GM18868 (cell line): ENCODE measurements at regions not wholly inside any gene's neighbourhood (a gene's known extent, or its start where the extent isn't known, plus 50 kb on each side); places are given as distances from the start of the nearest gene placed in this dataset.
A peak's percentile ranks its signal among the peaks of the same experiment; 100 is the strongest.

ENCODE experiments used
- ATAC-seq: cut with Tn5 transposase; IDR thresholded peaks from one replicate; pipeline ENCODE4 v1.9.1; 2021; ENCODE audit warnings: mild to moderate bottlenecking, moderate library complexity; ENCODE audit not compliant: unreplicated experiment

- ATAC-seq, result no peak
These were observed 106.7 kb upstream of the TTC29 start for GRCh38 chr4:147052361-147052760.

- no peak for ATAC-seq
These were observed 108.7 kb upstream of the TTC29 start for GRCh38 chr4:147054228-147054872.

GRCh38 chr4:147056940-147057610 is 111.4 kb upstream of the TTC29 start:
- peak; percentile 59 for ATAC-seq

GRCh38 chr4:147057611-147058190 is 112.0 kb upstream of the TTC29 start:
- ATAC-seq, result peak; percentile 53

GRCh38 chr4:147059064-147059731 is 113.5 kb upstream of the TTC29 start:
- ATAC-seq, result no peak

- no peak for ATAC-seq
These were observed 114.7 kb upstream of the TTC29 start for GRCh38 chr4:147060151-147060931.

GRCh38 chr4:147064856-147065255 is 119.2 kb upstream of the TTC29 start:
- ATAC-seq, result no peak

GRCh38 chr4:147068564-147068963 is 122.9 kb upstream of the TTC29 start:
- no peak for ATAC-seq

- ATAC-seq, result no peak
These were observed 125.6 kb upstream of the TTC29 start for GRCh38 chr4:147071209-147071740.

GRCh38 chr4:147076179-147076578 is 130.5 kb upstream of the TTC29 start:
- no peak for ATAC-seq

- no peak for ATAC-seq
These were observed 131.1 kb upstream of the TTC29 start for GRCh38 chr4:147076728-147077127.

- ATAC-seq, result no peak
These were observed 132.7 kb upstream of the TTC29 start for GRCh38 chr4:147078362-147078761.

- no peak for ATAC-seq
These were observed 133.4 kb upstream of the TTC29 start for GRCh38 chr4:147078875-147079658.

- ATAC-seq, result no peak
These were observed 139.2 kb upstream of the TTC29 start for GRCh38 chr4:147084861-147085260.

- ATAC-seq, result no peak
These were observed 140.1 kb upstream of the TTC29 start for GRCh38 chr4:147085781-147086180.

- no peak for ATAC-seq
These were observed 142.5 kb upstream of the TTC29 start for GRCh38 chr4:147088146-147088545.

- no peak for ATAC-seq
These were observed 144.8 kb upstream of the TTC29 start for GRCh38 chr4:147090486-147090885.

- ATAC-seq, result no peak
These were observed 147.5 kb upstream of the TTC29 start for GRCh38 chr4:147093206-147093605.

GRCh38 chr4:147094238-147094637 is 148.6 kb upstream of the TTC29 start:
- ATAC-seq, result no peak
